Lung (tissue), 11 donors: ENCODE measurements at regions not wholly inside any gene's neighbourhood (a gene's known extent, or its start where the extent isn't known, plus 50 kb on each side); places are given as distances from the start of the nearest gene placed in this dataset.
"Not testable (repeated sequence)": the region's sequence is repeated elsewhere in the genome, so short reads cannot be mapped to it uniquely, and the experiment has no call there.

Experiments
- ATAC-seq: fragments of 200-7000 bp; cut with Tn5 transposase; one replicate; pipeline ENCODE4 v1.9.1; 2020; ENCODE audit warnings: moderate number of reproducible peaks; ENCODE audit not compliant: insufficient read depth, low FRiP score
- DNase-seq, 3 donors: peaks; one replicate each; pipeline ENCODE4 v3.0.0-alpha.2; 2013 to 2017
- H3K27ac ChIP-seq, 2 donors: one replicate each; pipeline ENCODE4 v1.5.1; 2013; ENCODE audit warnings: mild to moderate bottlenecking in 2 of 2, moderate library complexity in 2 of 2, control low read depth in 1 of 2, inconsistent platforms in 1 of 2, low read depth in 1 of 2, low read length in 1 of 2
- H3K27me3 ChIP-seq, 3 donors: one replicate each; pipeline ENCODE4 v1.5.1; 2013; ENCODE audit warnings: low read length in 2 of 3; ENCODE audit not compliant: control insufficient read depth in 3 of 3, insufficient read depth in 3 of 3
- H3K36me3 ChIP-seq, 4 donors: one replicate each; pipeline ENCODE4 v1.5.1; 2013; ENCODE audit warnings: low read length in 4 of 4, mild to moderate bottlenecking in 1 of 4, moderate library complexity in 1 of 4; ENCODE audit not compliant: control insufficient read depth in 4 of 4, insufficient read depth in 4 of 4
- H3K4me1 ChIP-seq, 5 donors: one replicate each; pipeline ENCODE4 v1.5.1; 2013; ENCODE audit warnings: low read length in 5 of 5, mild to moderate bottlenecking in 2 of 5, moderate library complexity in 1 of 5; ENCODE audit not compliant: control insufficient read depth in 5 of 5, insufficient read depth in 5 of 5
- H3K4me3 ChIP-seq: one replicate; pipeline ENCODE4 v1.5.1; 2013; ENCODE audit warnings: mild to moderate bottlenecking, control low read depth, moderate library complexity
- H3K9ac ChIP-seq, 2 donors: one replicate each; pipeline ENCODE4 v1.5.1; 2013; ENCODE audit warnings: low read length in 2 of 2, control low read depth in 1 of 2; ENCODE audit not compliant: insufficient read depth in 1 of 2
- H3K9me3 ChIP-seq, 4 donors: one replicate each; pipeline ENCODE4 v1.5.1; 2013; ENCODE audit warnings: low read length in 3 of 4, mild to moderate bottlenecking in 1 of 4, moderate library complexity in 1 of 4; ENCODE audit not compliant: control insufficient read depth in 4 of 4, insufficient read depth in 3 of 4
- CTCF ChIP-seq: IDR thresholded peaks from 2 replicates; pipeline ENCODE4 v1.5.1; 2012; ENCODE audit warnings: mild to moderate bottlenecking; ENCODE audit errors: control extremely low read depth, extremely low read depth
- WGBS, 2 donors: extraction: QIAGEN DNeasy Blood & Tissue Kit; methylation state at CpG; one replicate each; pipeline ENCODE4 v1.1.7; 2013; 5-methylcytosine and 5-hydroxymethylcytosine counted together
- donor health status: control.
- donor health status: control.
- donor health status: Bipolar disorder and iron deficiency.
- donor health status: healthy.
- donor health status: DM: yes; HTN: yes; CAD: no.

- no peak for TF ChIP-seq CTCF
- peaks cover 0 to 10% (median 0%) of the 10 kb centered on the region in 3 donors for H3K27me3 ChIP-seq
- no peak overlapping the region for H3K4me3 ChIP-seq
- ATAC-seq (no peak), DNase-seq (no peak)
- 73 to 95% methylated on average over 2 of the region's 2 CpGs for WGBS, 2 donors
- H3K4me1 ChIP-seq, result no peaks in the 10 kb centered on the region
- H3K27ac ChIP-seq, result no peak overlapping the region
- H3K9ac ChIP-seq, result no peak overlapping the region
- H3K36me3 ChIP-seq, result no peaks in the 10 kb centered on the region
- H3K9me3 ChIP-seq, result no peaks in the 10 kb centered on the region
Measured at GRCh38 chr16:16933861-16934260, 536.9 kb downstream of the XYLT1 start.

GRCh38 chr16:16934660-16935059, 536.1 kb downstream of the XYLT1 start:
- no peak overlapping the region for H3K9ac ChIP-seq
- H3K27ac ChIP-seq, result no peak overlapping the region
- 90 to 94% methylated on average over 7 of the region's 7 CpGs for WGBS, 2 donors
- ATAC-seq (no peak), DNase-seq (no peak)
- TF ChIP-seq CTCF, result no peak
- H3K4me3 ChIP-seq, result no peak overlapping the region
- H3K27me3 ChIP-seq, result peaks cover 0 to 13% (median 0%) of the 10 kb centered on the region in 3 donors
- no peaks in the 10 kb centered on the region for H3K9me3 ChIP-seq
- H3K36me3 ChIP-seq, result no peaks in the 10 kb centered on the region
- no peaks in the 10 kb centered on the region for H3K4me1 ChIP-seq

GRCh38 chr16:16935909-16936308, 534.9 kb downstream of the XYLT1 start:
- not testable (repeated sequence) for ATAC-seq, H3K9me3 ChIP-seq, H3K4me3 ChIP-seq, H3K4me1 ChIP-seq, H3K9ac ChIP-seq, H3K36me3 ChIP-seq, H3K27ac ChIP-seq, DNase-seq
- peaks cover 0 to 19% (median 0%) of the 10 kb centered on the region in 3 donors for H3K27me3 ChIP-seq
- 86 to 95% methylated on average over 4 of the region's 4 CpGs for WGBS, 2 donors

- Histone ChIP-seq H3K4me3 (no peak overlapping the region), H3K4me1 (no peaks in the 10 kb centered on the region), H3K9ac (no peak overlapping the region), H3K36me3 (no peaks in the 10 kb centered on the region), H3K9me3 (no peaks in the 10 kb centered on the region), H3K27me3 (peaks cover 0 to 22% (median 0%) of the 10 kb centered on the region in 3 donors), H3K27ac (no peak overlapping the region)
- DNase-seq (no peak), ATAC-seq (no peak)
- no peak for TF ChIP-seq CTCF
- WGBS, 2 donors, result 51 to 69% methylated on average over 2 of the region's 2 CpGs
Measured at GRCh38 chr16:16937576-16937975, 533.2 kb downstream of the XYLT1 start.
